ENCODE measurements at regions not wholly inside any gene's neighbourhood (a gene's known extent, or its start where the extent isn't known, plus 50 kb on each side); places are given as distances from the start of the nearest gene placed in this dataset.
"Not testable (repeated sequence)": the region's sequence is repeated elsewhere in the genome, so short reads cannot be mapped to it uniquely, and the experiment has no call there.

DNA sequence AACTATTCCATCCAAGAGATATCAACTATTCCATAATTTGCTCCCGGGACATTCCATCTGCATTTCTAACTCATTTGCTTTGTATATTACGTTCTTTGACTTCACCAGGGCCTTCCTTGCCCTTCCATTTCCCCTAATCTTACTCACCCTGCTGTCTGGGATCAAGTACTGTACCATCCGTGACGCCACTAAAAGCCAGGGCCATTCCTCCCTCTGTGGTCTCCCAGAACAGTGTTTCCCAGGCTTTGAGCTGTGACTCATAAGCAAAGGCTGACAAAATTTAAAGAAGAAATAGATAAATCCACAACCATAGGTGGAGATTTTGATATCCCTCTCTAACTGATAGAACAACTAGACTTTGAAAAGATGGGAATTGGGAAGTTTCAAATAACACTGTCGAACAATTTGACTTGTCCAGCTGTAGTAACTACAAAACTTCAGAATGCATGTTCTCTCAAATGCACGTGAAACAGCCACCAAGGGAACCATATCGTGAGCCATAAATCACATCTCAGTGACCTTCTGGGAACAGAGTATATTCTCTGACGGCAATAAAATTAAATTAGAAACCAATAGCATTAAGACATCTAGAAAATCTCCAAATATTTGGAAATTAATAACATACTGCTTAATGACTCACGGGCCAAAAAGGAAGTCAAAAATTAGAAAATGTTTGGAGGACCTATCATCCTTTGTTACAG is 501.0 kb downstream of the SETD4 start:
- no peak for DNase-seq

DNA sequence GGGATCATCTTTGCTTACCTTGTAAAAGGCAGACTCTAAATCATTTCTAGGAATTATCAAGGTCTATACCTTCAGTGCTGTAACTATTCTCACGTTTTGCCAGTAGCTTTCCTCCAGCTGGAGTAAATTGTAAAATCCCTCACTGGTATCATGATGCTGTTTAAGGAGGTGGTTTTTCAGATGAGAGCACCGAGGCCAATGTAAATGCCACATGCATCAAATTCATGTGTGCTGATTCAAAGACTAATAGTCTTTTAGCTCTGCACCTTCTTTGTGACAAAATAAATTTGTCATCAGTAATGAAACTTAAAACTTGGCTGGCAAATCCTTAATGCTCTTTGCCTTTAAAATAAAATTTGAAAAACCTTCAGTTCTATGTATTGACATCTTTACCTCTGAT is 503.8 kb downstream of the SETD4 start:
- DNase-seq = no peak

DNA sequence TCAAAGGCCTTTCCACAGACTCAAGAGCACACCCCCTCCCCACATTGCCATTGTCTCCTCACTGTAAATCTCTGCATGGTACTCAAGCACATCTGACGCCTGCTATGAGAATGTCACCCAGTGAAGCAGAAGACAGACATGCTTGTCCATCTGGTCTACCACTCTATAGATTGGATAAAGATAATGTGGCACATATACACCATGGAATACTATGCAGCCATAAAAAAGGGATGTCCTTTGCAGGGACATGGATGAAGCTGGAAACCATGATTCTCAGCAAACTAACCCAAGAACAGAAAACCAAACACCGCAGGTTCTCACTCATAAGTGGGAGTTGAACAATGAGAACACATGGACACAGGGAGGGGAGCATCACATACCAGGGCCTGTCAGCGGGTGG is 503.4 kb upstream of the RUNX1 start:
- not testable (repeated sequence) for DNase-seq

DNA sequence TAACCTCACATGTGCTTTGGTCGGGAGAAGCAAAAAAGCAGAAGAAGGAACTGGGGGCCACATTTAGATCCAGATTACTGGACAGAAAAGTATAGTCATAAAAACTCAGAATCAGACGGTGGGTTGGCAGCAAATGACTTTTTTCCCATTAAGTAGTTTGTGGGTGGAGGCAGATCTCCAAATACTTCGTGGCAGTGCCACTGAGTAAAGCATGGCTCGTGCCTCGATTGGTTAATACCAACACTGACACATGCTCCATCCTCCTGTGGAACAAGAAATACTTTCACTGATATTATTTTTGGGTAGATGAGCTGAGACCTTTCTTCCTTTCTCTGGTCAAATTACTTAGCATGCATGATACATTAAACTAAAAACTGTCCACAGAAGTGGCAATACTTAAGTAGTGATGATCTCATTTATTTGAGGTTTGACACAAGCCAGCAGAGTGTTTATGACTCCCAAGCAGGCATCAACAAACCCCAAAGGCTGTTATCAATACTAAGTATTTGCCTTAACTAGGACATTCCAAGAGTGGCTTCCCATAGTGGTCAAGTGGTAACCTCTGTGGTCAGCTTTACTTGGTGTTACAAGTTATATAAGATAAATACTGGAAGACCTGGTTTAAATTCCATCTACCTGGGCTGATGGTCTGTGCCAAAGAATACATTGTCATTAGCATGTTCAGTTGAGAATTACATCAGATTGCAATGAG is 500.0 kb upstream of the RUNX1 start:
- no peak for DNase-seq

DNA sequence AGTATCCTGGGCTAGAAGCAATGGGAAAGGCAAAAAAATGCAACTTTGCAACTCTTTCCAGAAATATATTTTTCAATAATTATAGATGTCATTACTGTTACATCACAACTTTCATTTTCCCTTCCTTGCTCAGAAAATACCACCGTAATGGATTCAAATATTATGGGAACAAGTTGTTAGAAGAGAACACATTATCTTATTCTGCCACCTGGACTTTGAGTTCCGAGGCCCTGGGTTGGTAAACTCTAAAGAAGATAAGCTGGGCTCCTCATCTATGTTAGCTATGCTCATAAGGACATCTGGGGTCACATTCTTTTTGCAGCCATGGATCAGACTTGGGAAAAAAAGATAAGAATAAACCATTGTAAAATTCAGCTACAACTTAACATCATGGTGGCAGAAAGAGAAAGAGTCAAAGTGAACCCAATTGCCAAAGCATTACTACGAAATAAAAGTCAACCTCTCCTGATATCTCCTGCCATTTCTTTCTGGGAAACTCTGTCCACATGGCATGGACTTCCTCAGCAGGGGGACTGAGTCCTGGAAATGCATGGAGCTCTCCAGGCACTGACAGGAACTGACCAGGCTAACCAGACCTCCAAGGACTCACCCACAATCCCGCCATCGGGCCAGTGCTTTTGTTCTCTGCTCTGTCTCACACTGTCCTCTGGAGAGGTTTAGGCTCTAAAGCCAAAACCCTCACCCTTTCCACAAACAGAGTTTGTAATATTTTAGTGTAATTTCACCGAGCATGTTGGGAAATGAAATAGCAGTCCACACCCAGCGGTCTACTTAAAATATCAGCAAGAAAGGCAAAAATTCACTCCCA is 499.1 kb upstream of the RUNX1 start:
- no peak for DNase-seq

DNA sequence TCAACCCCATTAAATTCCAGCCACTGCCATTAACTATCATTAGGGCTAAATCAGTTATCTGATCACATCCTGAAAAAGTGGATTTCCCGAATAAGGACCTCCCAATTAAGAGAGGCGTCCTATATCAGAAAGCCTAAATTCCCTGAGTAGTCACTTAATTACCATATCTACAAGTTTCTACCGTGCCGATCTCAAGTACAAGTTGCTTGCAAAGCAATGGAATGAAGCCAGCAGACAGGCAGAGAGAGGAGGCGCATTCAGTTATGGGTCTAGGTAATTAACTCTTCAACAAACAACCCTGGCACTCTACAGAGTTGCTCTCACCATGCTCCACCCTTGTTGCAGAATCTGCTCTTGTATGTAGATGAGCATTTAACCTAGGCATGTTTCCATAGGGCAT is 494.6 kb upstream of the RUNX1 start:
- no peak for DNase-seq

DNA sequence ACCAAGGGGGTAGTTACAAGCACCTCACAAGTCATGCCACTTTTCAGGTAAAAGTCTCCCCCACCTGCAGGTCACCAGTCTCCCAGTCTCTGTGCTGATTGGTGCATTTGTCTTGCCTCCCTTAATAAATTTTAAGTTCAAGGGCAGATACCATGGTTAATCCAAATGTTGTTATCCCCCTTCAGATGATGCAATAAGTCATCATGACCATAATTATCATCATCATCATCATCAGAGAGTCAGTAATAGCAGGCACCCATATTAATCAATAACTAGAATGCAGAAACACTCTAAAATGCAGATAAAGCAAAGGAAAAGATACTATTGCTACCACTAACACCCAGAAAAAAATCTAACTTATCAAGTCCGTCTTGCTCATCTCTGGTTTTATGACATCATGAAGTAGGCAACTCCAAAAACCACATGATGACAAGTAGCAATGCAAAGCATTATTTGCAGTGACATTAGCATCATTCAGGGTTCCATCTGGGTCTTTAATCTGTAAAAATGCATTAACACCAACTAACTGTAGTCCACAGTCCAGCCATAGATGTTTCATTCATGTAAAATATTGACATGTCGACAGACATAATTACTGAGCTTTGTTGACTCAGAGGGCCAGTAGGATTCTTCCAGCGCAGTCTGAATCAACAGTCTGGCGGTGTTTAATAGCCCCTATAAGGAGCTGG is 492.0 kb upstream of the RUNX1 start:
- no peak for DNase-seq

DNA sequence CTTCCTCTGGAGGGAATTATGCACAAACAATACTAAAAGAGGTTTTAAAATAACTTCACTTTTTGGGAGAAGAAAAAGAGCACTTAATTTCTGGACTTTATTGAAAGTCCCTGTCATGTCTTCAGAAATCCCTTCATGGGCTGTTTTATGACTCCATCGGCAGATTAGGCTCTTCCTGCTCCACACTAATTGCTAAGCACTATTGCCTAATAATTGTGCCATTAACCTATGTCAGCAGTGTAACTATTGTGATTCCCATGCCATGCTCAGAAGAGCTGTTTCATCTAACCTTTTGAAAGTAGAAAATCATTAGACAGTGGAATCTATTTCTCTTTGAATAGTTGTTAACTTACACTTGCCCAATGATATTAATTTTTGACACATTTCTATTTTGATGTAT is 489.3 kb upstream of the RUNX1 start:
- no peak for DNase-seq

DNA sequence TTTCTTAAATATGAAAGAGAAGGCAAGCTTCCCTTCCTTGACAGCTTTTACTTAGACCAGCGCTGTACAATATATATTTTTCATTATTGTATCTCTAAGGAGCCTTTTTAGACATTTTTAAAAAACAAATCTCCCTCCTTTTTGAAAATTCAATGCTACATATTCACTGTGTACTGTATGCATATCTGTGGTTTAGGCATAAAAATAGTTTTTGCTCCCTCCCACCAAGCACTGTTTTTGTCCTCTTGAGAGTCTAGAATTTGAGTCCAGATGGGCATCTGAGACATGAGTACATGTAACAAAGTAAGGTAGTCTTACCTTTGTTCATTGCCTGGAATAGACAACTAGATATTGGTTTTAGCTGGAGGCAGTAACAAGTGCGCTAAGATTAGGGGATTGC is 488.5 kb upstream of the RUNX1 start:
- DNase-seq = no peak

DNA sequence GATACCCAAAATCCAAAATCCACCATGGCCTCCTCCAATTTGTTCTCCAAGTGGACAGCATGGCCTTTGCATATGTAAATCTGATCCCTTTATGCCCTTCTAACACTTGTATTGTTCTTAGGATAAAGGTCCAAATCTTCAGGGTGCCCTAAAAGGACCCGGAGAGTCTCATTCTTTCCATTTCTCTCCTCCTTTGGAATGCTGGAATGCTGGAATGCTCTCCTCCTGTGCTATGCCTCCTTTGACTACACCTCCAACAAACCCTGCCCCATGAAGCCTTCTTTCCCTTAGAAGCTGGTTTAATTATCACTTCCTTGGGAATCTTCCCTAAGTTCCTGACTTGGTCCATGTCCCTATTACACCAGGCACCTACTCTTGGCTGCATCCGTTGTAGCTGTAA is 484.8 kb upstream of the RUNX1 start:
- DNase-seq = no peak

DNA sequence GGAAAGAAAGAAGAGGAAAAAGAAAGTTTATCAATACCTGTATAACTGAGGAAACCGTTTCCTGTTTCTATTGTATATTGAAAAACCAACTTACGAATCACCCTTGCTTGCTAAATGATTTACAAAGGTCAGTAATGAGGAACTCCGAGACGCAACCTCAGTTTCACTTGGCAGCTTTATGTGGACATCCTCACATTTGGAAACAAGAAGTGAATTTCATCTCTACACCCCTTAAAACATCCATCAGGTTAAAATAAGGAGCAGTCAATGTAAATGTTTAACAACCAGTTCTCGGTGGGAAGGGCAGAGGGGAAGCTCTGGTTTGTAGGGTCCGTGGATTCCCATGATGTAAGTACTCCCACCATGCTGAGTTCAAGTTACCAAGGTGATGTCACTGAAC is 481.7 kb upstream of the RUNX1 start:
- no peak for DNase-seq

DNA sequence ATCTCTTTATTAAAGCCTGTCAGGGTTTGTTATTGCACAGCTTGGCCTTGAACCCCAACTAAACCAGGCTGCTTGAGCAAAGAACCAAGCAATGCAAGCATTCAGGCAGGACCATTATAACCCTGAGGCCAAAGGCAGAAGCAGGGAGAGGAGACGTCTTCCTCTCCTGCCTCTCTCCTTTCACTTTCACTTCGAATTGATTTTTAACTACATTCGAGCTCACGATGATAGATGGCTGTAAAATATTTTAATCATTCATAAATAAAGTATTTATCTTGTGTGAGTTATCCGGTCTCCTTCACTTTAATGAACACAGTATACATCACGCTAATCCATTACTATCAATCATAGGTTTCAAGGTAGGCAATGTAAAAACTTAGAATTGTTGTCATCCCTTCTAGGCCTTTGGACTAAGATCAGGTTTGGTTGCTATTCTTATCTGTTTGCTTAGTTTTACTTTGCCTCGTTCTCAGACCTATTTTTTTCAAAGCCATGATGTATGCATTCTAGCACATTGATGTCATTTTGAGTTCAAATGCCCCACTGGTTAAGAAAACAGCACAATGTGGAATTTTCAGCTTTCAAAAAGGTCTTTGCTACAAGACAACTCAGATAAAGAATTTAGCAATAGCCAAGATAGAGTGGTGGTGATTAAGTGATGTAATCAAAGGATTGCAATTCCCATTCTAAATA is 480.2 kb upstream of the RUNX1 start:
- DNase-seq = no peak

DNA sequence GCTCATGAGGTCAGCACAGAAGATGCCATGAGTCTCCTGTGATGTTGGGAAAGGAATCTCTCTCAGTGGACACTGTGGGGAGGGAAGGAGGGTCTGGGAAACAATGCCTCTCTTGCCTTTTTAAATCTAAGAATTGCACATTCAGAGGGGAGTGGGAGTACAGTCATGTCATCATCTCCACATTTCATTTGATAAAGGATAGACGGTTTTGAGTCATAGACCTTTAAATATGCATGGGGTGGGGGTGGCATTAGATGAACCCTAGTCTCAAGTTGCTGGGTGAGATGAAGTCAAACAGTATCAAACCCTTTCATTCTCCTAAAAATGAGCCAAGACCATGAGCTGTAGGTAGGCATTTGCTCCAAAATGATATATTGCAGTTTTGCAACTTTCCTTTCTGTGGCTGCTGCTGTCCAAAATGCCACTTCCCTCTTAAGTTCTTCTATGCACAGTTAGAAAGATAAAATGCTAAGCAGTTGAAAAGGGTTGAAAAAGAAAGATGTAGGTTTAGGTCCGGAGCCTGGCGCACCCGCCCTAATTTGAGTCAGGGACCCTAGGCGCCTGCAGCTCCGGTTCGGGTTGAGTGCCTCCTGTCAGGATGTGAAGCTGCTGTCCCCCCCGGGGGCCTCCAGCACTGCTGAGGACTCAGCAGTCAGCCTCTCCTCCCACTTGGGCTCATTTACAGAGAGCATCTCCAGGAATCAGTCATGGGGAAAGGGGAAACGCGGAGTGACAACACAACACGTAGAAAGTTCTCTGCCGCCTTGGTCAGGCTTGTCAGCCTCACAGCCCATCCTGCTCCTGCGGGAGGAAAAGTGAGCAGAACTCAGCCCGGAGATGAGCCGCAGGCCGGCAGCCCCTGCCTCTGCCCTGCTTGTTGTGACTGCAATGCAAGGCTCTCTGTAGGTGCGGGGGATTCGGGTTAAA is 479.3 kb upstream of the RUNX1 start:
- DNase-seq = no peak

DNA sequence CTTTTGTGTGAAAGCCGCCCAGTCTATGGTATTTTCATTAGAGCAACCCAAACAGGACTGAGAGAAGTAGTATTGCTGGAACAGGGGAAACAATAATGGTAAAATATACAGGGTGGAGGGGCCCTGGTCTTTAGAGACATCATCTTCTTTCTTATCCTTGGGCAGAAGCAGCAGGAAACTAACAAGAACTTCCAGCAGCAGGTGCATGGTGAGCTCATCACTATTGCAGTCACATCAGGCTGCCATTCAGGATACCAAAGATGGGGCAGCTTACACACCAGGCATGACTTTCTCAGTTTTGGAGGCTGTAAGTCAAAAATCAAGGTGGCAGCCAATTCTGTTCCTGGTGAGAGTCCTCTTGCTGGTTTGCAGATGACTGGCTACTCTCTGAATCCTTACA is 478.3 kb upstream of the RUNX1 start:
- DNase-seq = no peak

DNA sequence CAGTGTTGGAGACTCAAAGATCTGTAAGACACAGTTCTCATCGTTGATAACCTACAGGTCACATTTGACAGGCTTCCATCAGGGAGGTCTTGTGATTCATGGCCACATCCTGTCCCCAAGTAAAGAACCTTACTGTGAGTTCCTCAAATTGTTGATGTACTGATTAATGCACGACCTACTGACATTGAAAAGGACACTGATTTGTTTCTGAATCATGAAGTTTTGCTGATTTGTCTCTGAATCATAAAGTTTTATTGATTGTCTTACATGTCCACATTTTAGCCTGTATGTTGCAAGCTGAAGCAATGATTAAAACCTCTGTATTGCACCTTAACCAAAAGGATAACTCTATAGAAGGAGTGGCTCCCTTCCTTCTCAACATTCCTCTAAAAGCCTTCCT is 476.3 kb upstream of the RUNX1 start:
- DNase-seq = no peak

DNA sequence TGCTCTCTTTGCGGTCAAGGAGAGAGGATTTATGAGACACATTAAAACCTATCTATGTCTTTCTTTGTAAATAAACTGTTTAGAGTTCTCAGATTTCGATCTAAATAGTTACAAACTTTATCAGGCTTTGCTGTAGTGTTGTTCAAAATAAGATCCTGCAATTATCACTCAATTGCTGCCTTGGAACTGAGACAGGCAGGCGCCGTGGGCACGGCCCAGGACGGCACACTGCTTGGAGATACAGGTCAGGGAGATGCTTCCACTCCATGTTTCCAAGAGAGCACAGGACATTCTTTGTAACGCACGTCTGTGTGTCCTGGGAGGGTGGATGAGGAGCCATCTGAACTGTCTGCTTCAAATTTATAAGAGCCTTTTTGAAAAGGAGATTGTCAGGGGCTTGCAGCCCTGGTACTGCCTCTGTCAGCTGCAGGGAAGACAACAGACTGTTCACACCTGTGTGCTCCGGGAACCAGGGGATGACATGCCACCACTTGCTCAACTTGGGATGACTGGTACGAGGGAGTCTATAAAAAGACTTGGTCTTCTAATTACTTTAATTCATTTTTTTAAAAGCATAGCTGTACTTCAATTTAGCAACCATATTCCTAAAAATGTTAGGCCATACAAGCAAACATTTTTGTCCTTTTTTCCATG is 472.9 kb upstream of the RUNX1 start:
- DNase-seq = no peak

DNA sequence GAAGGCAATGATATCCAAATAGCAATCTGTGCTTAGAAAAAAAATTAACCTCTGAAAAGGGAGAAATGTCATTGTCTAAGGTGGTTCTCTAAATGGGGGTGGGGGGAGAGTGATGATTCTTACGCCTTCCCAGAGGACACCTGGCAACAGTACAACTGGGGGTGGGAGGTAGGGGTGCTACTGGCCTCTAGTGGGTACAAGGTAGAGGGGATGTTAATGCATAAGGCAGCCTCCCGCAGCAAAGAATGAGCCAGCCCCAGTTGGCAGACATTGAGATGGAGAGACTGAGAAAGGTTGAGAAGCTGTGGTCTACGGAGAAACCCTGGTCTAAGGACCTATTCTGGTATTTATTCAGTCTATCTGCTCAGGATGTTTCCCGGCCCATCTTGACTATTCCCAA is 472.2 kb upstream of the RUNX1 start:
- no peak for DNase-seq

DNA sequence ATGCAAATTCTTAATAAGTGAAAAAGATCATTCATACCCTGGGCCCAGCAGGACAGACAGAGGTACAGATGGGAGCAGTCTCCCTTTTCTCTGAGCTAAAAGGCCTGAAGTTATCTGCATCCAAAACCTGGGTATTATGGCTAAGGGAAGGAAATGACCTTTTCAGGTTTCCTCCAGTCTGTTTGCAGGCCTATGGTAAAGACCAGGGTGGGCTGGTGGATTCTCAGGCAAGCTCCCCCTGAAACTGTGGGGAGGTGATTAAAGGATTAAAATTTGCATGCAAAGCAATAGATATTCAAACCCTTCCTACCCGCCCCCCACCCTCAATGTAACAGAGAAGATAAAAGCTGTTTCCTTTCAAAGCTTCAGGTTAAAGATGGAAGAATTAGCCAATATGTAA is 471.8 kb upstream of the RUNX1 start:
- DNase-seq = no peak

DNA sequence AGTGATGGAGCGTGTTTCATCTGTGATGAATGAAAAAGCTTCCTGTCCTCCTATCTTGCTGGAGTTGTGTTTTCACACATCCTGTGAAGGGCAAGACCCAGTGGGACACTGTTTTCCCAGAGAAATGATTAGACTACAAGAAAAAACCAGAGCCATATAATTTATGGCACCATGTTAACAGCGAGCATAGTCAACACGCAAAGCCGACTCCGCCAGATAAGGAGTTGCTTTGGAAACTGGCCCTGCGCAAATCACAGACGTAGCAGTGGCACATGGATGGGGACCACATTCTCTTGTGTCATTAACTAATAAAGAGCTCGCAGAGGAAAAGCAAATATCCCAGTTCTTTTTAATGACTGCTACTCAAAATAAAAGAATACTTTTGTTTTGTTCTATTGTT is 471.2 kb upstream of the RUNX1 start:
- no peak for DNase-seq

DNA sequence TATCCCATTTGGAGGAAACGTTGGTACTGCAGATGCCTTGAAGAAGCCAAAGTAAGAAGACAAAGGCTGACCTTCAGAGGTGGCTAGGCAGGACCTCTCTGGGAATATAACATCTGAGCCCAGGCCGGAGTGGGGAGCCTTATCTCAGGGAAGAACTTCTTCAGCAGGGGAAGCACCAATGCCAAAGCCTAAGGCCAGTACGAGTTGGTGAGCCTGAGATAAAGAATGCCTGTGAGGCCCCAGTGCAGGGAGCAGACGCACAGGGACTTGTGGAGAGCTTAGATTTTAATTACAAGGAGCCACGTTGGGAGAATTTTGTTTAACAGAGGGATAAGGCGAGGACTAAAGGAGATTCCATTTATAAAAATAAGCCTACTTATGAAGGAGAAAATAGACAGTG is 468.8 kb upstream of the RUNX1 start:
- no peak for DNase-seq

DNA sequence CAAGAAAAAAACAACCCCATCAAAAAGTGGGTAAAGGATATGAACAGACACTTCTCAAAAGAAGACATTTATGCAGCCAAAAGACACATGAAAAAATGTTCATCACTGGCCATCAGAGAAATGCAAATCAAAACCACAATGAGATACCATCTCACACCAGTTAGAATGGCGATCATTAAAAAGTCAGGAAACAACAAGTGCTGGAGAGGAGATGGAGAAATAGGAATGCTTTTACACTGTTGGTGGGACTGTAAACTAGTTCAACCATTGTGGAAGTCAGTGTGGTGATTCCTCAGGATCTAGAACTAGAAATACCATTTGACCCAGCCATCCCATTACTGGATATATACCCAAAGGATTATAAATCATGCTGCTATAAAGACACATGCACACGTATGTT is 467.2 kb upstream of the RUNX1 start:
- not testable (repeated sequence) for DNase-seq
